ENCODE measurements at regions not wholly inside any gene's neighbourhood (a gene's known extent, or its start where the extent isn't known, plus 50 kb on each side); places are given as distances from the start of the nearest gene placed in this dataset.
"Not testable (repeated sequence)": the region's sequence is repeated elsewhere in the genome, so short reads cannot be mapped to it uniquely, and the experiment has no call there.

DNA sequence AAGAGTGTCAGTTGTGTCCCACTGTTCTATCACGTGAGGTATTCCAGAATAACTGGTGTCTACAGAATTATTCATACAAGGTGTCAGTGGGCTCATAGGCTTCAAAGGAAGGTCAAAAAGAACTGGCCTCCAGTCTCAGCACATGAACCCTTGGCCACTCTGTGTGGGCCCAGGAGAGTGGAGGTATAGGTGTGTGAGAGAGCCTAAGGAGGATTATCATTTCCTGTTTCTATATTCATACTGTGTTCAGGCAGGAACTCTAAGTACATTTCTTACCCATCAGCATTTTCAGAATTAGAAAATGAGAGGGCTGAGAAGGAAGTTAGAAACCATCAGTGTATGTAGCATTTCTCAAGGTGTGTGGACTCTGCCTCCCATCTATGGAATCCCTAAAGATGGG lies 87.0 kb downstream of the BTG1 start:
- no peaks in the 10 kb centered on the region for H3K9me3 ChIP-seq (ENCODE audit: low read depth, low read length, poor library complexity, severe bottlenecking)
- no peaks in the 10 kb centered on the region for H3K36me3 ChIP-seq (ENCODE audit: insufficient read depth, low read length, poor library complexity, severe bottlenecking)
- no peak overlapping the region for H3K27ac ChIP-seq (ENCODE audit: low read depth, low read length, poor library complexity, severe bottlenecking)
- no peaks in the 10 kb centered on the region for H3K4me1 ChIP-seq (ENCODE audit: insufficient read depth, low read length, poor library complexity, severe bottlenecking)
- POLR2A ChIA-PET (ENCODE audit: low non-redundant PET), result no interaction called here
- TF ChIP-seq, protein P1, sequence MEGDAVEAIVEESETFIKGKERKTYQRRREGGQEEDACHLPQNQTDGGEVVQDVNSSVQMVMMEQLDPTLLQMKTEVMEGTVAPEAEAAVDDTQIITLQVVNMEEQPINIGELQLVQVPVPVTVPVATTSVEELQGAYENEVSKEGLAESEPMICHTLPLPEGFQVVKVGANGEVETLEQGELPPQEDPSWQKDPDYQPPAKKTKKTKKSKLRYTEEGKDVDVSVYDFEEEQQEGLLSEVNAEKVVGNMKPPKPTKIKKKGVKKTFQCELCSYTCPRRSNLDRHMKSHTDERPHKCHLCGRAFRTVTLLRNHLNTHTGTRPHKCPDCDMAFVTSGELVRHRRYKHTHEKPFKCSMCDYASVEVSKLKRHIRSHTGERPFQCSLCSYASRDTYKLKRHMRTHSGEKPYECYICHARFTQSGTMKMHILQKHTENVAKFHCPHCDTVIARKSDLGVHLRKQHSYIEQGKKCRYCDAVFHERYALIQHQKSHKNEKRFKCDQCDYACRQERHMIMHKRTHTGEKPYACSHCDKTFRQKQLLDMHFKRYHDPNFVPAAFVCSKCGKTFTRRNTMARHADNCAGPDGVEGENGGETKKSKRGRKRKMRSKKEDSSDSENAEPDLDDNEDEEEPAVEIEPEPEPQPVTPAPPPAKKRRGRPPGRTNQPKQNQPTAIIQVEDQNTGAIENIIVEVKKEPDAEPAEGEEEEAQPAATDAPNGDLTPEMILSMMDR (conservative IDR thresholded peaks at IDR 0.05; ENCODE audit: low read depth, low read length), result no peak
- TF ChIP-seq EZH2 (IDR thresholded peaks at IDR 0.05; ENCODE audit: borderline replicate concordance, low read depth, low read length, poor library complexity, severe bottlenecking), result no peak
- BruUV-seq (replicated peaks), result no TSS peak
- no peak for DNase-seq (ENCODE audit: low spot score)
- intact Hi-C loops (cut with micrococcal nuclease; ENCODE audit: unreplicated experiment), result no loop called here
- CTCF ChIA-PET, result interaction anchor here (0.7 kb wide), 1 partner anchor 1489 kb away, joined by 3 read pairs; no protein-coding TSS in a partner anchor
- H3K4me3 ChIP-seq (ENCODE audit: low read depth, low read length, poor library complexity, severe bottlenecking), result no peak overlapping the region
- H3K27me3 ChIP-seq (replicated peaks; ENCODE audit: insufficient read depth, low read depth, low read length, poor library complexity), result no peaks in the 10 kb centered on the region

DNA sequence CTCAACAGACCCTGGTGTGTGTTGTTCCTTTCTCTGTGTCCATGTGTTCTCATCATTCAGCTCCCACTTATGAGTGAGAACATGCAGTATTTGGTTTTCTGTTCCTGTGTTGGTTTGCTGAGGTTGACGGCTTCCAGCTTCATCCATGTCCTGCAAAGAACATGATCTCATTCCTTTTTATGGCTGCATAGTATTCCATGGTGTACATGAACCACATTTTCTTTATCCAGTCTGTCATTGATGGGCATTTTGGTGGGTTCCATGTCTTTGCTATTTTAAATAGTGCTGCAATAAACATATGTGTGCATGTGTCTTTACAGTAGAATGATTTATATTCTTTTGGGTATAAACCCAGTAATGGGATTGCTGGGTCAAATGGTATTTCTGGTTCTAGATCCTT lies 88.9 kb downstream of the BTG1 start:
- H3K9me3 ChIP-seq (ENCODE audit: low read depth, low read length, poor library complexity, severe bottlenecking); H3K27me3 ChIP-seq (replicated peaks; ENCODE audit: insufficient read depth, low read depth, low read length, poor library complexity); H3K27ac ChIP-seq (ENCODE audit: low read depth, low read length, poor library complexity, severe bottlenecking); intact Hi-C loops (cut with micrococcal nuclease; ENCODE audit: unreplicated experiment); BruUV-seq (replicated peaks); H3K4me1 ChIP-seq (ENCODE audit: insufficient read depth, low read length, poor library complexity, severe bottlenecking); POLR2A ChIA-PET (ENCODE audit: low non-redundant PET); DNase-seq (ENCODE audit: low spot score); H3K4me3 ChIP-seq (ENCODE audit: low read depth, low read length, poor library complexity, severe bottlenecking); H3K36me3 ChIP-seq (ENCODE audit: insufficient read depth, low read length, poor library complexity, severe bottlenecking): not testable (repeated sequence)
- CTCF ChIA-PET, result interaction anchor here (0.6 kb wide), 1 partner anchor 303 kb away, joined by 4 read pairs; no protein-coding TSS in a partner anchor

DNA sequence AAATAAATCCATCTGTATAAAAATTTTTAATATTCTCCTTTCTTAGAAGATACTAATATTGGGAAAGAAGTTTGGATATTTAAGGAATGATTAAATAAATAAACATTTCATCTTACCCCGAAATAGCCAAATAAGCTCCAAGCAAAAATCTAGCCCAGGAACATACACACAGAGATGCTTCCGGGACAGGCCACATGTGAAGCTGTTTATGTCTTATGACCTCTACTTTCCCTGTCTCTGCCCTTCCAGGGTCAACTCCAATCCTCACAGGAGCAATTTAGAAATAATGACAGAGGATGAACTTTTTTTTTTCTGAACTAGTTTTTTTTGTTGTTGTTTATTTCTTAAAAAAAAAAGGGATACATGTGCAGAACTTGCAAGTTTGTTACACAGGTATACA lies 89.4 kb downstream of the BTG1 start:
- CTCF ChIA-PET, result interaction anchor here (0.6 kb wide), 1 partner anchor 304 kb away, joined by 4 read pairs; no protein-coding TSS in a partner anchor
- BruUV-seq (replicated peaks), result no TSS peak

DNA sequence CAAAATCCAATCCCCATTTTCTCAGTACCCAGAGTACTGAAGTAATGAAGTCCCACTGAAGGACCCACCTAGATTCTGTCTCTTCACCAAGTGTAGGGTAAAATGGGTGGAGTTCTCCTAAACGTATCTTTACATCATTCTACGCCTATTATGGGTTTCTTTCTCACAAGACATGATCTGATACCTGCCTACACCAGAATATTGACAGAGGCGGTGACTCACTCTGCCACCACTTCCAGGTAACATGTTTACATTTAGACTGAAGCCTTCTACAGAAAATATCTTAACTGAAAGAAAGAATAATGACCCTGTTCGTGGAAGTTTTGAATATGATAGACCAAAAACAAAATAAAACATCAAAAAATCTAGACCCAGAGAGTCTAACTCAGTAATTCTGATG lies 89.8 kb downstream of the BTG1 start:
- Histone ChIP-seq H3K4me3 (ENCODE audit: low read depth, low read length, poor library complexity, severe bottlenecking) (no peak overlapping the region), H3K27ac (ENCODE audit: low read depth, low read length, poor library complexity, severe bottlenecking) (no peak overlapping the region), H3K36me3 (ENCODE audit: insufficient read depth, low read length, poor library complexity, severe bottlenecking) (no peaks in the 10 kb centered on the region), H3K9me3 (ENCODE audit: low read depth, low read length, poor library complexity, severe bottlenecking) (no peaks in the 10 kb centered on the region), H3K4me1 (ENCODE audit: insufficient read depth, low read length, poor library complexity, severe bottlenecking) (no peaks in the 10 kb centered on the region), H3K27me3 (replicated peaks; ENCODE audit: insufficient read depth, low read depth, low read length, poor library complexity) (no peaks in the 10 kb centered on the region)
- intact Hi-C loops (cut with micrococcal nuclease; ENCODE audit: unreplicated experiment), result no loop called here
- TF ChIP-seq, protein P1 (conservative IDR thresholded peaks at IDR 0.05; ENCODE audit: low read depth, low read length), result no peak
- TF ChIP-seq EZH2 (IDR thresholded peaks at IDR 0.05; ENCODE audit: borderline replicate concordance, low read depth, low read length, poor library complexity, severe bottlenecking), result no peak
- DNase-seq (ENCODE audit: low spot score), result no peak
- POLR2A ChIA-PET (ENCODE audit: low non-redundant PET), result no interaction called here
- BruUV-seq (replicated peaks), result no TSS peak
- CTCF ChIA-PET, result no interaction called here

More for the DNA sequence above, 89.4 kb downstream of the BTG1 start:
- no peak for TF ChIP-seq EZH2 (IDR thresholded peaks at IDR 0.05; ENCODE audit: borderline replicate concordance, low read depth, low read length, poor library complexity, severe bottlenecking)
- TF ChIP-seq, protein P1 (conservative IDR thresholded peaks at IDR 0.05; ENCODE audit: low read depth, low read length), result no peak
- H3K9me3 ChIP-seq (ENCODE audit: low read depth, low read length, poor library complexity, severe bottlenecking), result no peaks in the 10 kb centered on the region
- H3K4me3 ChIP-seq (ENCODE audit: low read depth, low read length, poor library complexity, severe bottlenecking), result no peak overlapping the region
- H3K36me3 ChIP-seq (ENCODE audit: insufficient read depth, low read length, poor library complexity, severe bottlenecking), result no peaks in the 10 kb centered on the region
- intact Hi-C loops (cut with micrococcal nuclease; ENCODE audit: unreplicated experiment), result no loop called here
- H3K27ac ChIP-seq (ENCODE audit: low read depth, low read length, poor library complexity, severe bottlenecking), result no peak overlapping the region
- H3K4me1 ChIP-seq (ENCODE audit: insufficient read depth, low read length, poor library complexity, severe bottlenecking), result no peaks in the 10 kb centered on the region
- POLR2A ChIA-PET (ENCODE audit: low non-redundant PET), result no interaction called here
- no peak for DNase-seq (ENCODE audit: low spot score)
- no peaks in the 10 kb centered on the region for H3K27me3 ChIP-seq (replicated peaks; ENCODE audit: insufficient read depth, low read depth, low read length, poor library complexity)

Measured in A673 (cell line).